ENCODE measurements at regions not wholly inside any gene's neighbourhood (a gene's known extent, or its start where the extent isn't known, plus 50 kb on each side); places are given as distances from the start of the nearest gene placed in this dataset.

DNA sequence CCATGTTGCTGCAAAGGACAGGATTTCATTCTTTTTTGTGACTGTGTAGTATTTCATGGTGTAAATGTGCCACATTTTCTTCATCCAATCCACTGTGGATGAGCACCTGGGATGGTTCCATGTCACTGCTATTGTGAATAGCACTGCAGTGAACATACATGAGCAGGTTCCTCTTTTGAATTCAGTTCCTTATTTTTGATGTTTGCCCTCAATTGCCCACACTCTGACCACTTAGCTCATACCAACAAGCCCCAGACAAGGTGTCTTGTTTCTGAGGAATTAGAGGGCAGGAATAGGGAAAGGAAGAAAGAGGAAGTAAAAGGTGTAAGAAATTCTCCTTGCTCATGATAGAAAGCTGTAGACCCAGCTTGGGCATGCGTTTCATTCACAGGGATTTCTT lies 244.2 kb upstream of the ZNF507 start:
- no peak for DNase-seq (ENCODE audit: low read depth, low spot score)

- no peak for DNase-seq (ENCODE audit: low read depth, low spot score)
Measured at GRCh38 chr19:32103541-32103940, 241.9 kb upstream of the ZNF507 start.

- DNase-seq (ENCODE audit: low read depth, low spot score) = peak; percentile 16
Measured at GRCh38 chr19:32104153-32104849, 241.1 kb upstream of the ZNF507 start.

GRCh38 chr19:32104850-32105235 lies 240.6 kb upstream of the ZNF507 start:
- DNase-seq (ENCODE audit: low read depth, low spot score) = no peak

GRCh38 chr19:32105527-32106310 lies 239.7 kb upstream of the ZNF507 start:
- no peak for DNase-seq (ENCODE audit: low read depth, low spot score)

DNA sequence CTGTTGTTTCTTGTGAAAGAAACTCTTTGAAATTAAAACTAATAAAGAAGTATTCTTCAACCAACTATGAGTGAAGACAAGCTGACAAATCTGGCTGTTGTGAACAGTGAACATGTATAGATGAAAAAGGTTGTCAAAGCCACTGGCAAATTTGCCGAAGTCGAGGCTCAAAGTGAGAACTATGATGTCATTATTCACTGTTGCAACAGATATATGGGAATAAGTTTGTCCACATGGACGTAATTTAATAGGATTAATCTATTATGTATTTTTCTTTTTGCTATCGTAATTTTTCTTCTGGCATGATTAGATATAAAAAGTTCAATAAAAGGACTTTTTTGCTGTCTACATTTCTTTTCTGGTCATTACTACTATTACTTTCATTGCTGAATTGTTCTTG lies 223.2 kb upstream of the ZNF507 start:
- no peak for DNase-seq (ENCODE audit: low read depth, low spot score)

GRCh38 chr19:32123355-32123940 lies 222.0 kb upstream of the ZNF507 start:
- no peak for DNase-seq (ENCODE audit: low read depth, low spot score)

DNA sequence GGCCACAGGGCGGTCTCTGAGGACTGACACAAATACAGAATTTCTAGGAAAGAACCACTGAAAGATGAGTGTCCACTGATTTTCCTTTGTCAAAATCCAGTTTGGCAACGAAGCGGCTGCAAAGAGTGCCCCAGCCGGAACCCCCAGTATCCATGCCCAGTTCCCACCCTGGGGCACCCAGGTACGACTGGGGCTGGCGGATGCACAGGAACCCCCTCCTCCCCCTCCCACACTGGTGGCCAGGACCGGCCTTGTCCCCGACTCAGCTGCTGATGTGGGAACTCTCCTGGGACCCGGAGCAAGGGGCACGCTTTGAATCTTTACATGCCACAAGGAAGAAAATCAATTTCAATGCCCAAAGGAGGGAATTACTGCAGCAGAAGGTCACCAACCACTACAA lies 220.8 kb upstream of the ZNF507 start:
- no peak for DNase-seq (ENCODE audit: low read depth, low spot score)

- DNase-seq (ENCODE audit: low read depth, low spot score) = no peak
Measured at GRCh38 chr19:32129141-32129540, 216.3 kb upstream of the ZNF507 start.

DNA sequence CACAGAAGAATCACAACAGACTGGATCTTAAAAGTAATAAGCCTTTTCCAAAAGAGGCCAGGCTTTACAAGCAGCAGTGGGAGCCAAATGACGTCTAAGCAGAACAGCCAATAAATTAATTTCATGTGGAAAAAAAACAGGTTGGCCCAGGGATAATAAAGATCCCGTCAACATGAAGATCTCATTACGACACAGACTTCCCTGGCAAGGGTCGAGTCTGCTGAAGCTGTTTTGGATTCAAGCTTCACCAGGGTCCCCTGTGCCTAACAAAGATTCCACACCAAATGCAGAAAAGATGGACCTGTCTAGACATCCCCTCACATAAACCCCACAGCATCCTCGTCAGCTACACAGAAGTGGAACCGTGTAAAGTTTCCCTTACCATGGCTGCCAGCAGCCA lies 215.1 kb upstream of the ZNF507 start:
- DNase-seq (ENCODE audit: low read depth, low spot score) = no peak

GRCh38 chr19:32131005-32131404 lies 214.4 kb upstream of the ZNF507 start:
- no peak for DNase-seq (ENCODE audit: low read depth, low spot score)

- DNase-seq (ENCODE audit: low read depth, low spot score) = no peak
Measured at GRCh38 chr19:32138416-32138815, 207.0 kb upstream of the ZNF507 start.

GRCh38 chr19:32141840-32142511 lies 203.4 kb upstream of the ZNF507 start:
- DNase-seq (ENCODE audit: low read depth, low spot score) = no peak

DNA sequence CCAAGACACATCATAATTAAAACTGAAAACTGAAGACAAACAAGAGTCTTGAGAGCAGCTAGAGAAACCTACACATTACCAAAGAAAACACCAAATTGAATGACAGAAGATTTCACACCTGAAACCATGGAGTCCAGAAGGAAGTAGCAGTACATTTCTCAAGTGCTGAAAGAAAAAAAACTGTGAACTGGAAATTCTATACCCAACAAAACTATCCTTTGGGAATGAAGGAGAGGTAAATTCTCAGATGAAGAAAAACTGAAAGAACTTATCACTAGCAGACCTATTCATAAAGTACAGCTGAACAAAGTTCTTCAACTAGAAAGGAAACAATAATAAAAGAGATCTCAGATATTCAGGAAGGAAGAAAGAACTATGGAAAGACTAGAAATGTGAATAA lies 198.7 kb upstream of the ZNF507 start:
- DNase-seq (ENCODE audit: low read depth, low spot score) = no peak

GRCh38 chr19:32150605-32151004 lies 194.8 kb upstream of the ZNF507 start:
- DNase-seq (ENCODE audit: low read depth, low spot score) = no peak

DNA sequence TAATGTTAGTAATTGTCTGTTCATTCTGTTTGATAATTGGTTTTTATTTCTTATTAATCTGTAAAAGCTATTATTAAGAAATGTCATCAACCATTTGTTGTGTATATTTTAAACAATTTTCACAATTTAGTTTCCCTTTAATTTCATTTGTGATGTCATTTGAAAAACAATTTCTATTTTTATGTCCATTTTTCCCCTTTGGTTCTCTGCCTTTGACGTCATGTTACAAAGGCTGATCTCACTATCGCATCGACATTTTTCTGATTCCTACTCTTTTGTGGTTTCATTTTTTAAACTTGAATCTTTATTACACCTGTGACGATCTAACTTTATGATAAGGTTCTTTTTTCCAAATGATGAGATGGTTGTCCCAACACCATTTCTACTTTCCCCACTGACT lies 191.0 kb upstream of the ZNF507 start:
- DNase-seq (ENCODE audit: low read depth, low spot score) = no peak

DNA sequence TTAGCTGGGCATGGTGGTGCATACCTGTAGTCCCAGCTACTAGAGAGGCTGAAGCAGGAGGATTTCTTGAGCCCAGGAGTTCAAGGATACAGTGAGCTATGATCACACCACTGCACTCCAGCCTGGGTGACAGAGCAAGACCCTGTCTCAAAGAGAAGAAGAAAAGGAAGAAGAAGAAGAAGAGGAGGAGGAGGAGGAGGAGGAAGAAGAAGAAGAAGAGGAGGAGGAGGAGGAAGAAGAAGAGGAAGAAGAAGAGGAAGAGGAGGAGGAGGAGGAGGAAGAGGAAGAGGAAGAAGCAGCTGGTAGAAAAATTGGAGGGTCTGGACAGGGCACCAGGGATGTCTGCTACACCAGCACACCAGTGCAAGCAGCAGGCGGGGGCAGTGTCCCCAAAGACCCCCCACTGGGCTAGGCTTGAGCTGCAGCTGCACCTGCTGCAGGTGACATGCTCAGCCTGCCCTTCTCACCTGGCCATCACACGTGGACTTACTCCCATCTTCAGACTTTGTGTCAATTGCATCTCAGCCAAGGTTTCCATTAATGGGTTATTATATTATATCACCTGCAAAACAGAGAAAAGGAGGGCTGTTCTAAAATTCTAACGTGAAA lies 180.9 kb upstream of the ZNF507 start:
- no peak for DNase-seq (ENCODE audit: low read depth, low spot score)

DNA sequence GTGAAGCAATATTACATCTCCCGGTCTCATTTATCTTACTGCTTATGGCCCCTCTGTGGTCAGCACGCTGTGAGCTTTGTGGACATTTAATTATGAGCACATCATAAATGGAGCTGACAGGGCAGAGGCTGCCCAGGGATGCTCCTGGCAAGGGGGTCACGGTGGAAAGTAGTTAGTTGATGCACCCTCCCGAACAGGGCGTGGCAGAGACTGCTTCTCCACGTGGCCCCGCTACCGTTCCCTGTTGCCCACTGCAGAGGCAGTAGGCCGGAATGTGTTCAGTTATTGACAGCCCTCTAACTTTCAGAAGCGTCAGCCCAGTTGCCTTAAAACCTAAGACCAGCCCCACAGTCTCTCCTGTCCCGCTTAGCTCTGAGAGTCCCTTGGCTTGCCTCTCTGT lies 180.3 kb upstream of the ZNF507 start:
- no peak for DNase-seq (ENCODE audit: low read depth, low spot score)

- DNase-seq (ENCODE audit: low read depth, low spot score) = no peak
Measured at GRCh38 chr19:32165750-32166149, 179.7 kb upstream of the ZNF507 start.

DNA sequence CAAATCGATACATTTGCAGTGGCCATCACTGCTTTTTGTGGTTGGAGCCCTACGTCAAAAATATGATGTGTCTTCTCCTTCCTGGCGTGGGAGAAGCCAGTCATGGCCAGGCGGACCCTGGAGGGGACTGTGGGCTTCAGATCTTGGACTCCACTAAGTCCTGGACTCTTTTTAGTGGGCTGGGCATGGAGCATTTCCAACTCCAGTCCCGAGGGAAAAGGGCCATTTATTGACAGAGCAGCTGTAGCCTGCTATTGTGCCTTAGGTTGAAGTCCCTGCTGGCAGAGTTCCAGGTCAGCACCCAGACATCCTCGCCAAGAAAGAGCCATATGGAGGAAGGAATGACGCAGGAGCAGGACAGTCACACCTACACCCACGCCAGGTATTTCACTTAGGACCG lies 179.2 kb upstream of the ZNF507 start:
- no peak for DNase-seq (ENCODE audit: low read depth, low spot score)

DNA sequence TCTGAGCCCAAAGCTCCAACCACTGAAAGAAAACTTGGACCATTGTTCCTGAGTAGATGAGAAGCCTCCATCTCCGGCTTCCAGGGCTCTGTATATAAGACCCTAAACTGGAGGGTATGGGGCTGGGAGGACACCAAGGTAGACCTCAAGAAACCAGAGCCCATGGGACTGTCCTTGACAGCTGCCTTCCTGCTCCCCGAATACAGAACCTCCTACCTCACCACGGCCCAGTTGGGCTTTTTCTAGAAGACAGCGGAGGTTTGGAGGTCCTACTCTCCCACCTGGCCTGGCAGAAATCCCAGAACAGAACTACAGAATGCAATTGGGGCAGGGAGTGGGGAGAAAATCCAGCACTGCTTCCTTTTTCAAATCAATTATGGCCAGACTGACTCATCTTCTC lies 177.3 kb upstream of the ZNF507 start:
- DNase-seq (ENCODE audit: low read depth, low spot score) = no peak

DNA sequence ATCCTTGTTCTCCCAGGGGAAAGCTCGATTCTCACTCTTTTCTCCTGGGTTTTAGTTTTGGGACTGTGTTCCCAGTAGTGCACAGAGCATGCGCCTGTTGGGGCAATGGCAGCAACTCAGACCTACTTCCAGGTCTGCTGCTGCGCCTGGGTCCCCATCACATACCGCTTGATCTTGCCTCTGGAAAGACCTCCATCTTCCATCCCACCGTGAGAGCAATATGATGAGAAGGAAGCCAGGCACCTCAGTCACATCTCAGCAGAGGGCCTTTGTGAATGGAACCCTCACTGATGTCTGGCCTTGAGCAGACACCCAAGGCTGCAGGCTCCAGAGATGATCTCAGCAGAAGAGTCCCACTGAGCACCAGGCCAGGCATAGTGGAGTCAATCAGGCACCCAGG lies 176.8 kb upstream of the ZNF507 start:
- DNase-seq (ENCODE audit: low read depth, low spot score) = no peak
